Ectodermal cell (in vitro differentiated cells): ENCODE measurements at regions not wholly inside any gene's neighbourhood (a gene's known extent, or its start where the extent isn't known, plus 50 kb on each side); places are given as distances from the start of the nearest gene placed in this dataset.
"Not testable (repeated sequence)": the region's sequence is repeated elsewhere in the genome, so short reads cannot be mapped to it uniquely, and the experiment has no call there.

Experiments used
- H3K27ac ChIP-seq: 2 replicates; pipeline ENCODE4 v1.7.0; 2013; ENCODE audit warnings: mild to moderate bottlenecking, low read depth, low read length; ENCODE audit not compliant: insufficient read depth, poor library complexity, severe bottlenecking
- H3K27me3 ChIP-seq: 2 replicates; pipeline ENCODE4 v1.7.0; 2013; ENCODE audit warnings: mild to moderate bottlenecking, low read length; ENCODE audit not compliant: insufficient read depth, control insufficient read depth, poor library complexity, severe bottlenecking
- H3K36me3 ChIP-seq: one replicate; pipeline ENCODE4 v1.7.0; 2013; ENCODE audit warnings: low read length; ENCODE audit not compliant: control insufficient read depth, insufficient read depth
- H3K4me1 ChIP-seq: one replicate; pipeline ENCODE4 v1.7.0; 2013; ENCODE audit warnings: low read length; ENCODE audit not compliant: control insufficient read depth, insufficient read depth
- H3K4me3 ChIP-seq: 2 replicates; pipeline ENCODE4 v1.7.0; 2013; ENCODE audit warnings: low read depth, low read length, control low read depth; ENCODE audit not compliant: insufficient read depth
- H3K9me3 ChIP-seq: 2 replicates; pipeline ENCODE4 v1.7.0; 2013; ENCODE audit warnings: mild to moderate bottlenecking, low read length, moderate library complexity; ENCODE audit not compliant: control insufficient read depth
- WGBS, 2 experiments: methylation state at CpG; one replicate each; pipeline ENCODE4 v1.1.7; 2013; ENCODE audit warnings: missing lambda C conversion rate in 2 of 2; 5-methylcytosine and 5-hydroxymethylcytosine counted together

GRCh38 chr1:115537415-115537814, 104.4 kb upstream of the VANGL1 start:
- no peak overlapping the region for H3K4me3 ChIP-seq
- no peak overlapping the region for H3K27ac ChIP-seq
- H3K9me3 ChIP-seq, result no peaks in the 10 kb centered on the region
- no peaks in the 10 kb centered on the region for H3K27me3 ChIP-seq
- H3K36me3 ChIP-seq, result no peaks in the 10 kb centered on the region
- peaks cover 3% of the 10 kb centered on the region for H3K4me1 ChIP-seq

- WGBS, 2 experiments, result 92 to 96% methylated on average over 4 of the region's 4 CpGs
- H3K27ac ChIP-seq, result no peak overlapping the region
These were observed 105.4 kb upstream of the VANGL1 start for GRCh38 chr1:115536279-115536816.

GRCh38 chr1:115534106-115534505, 107.7 kb upstream of the VANGL1 start:
- Histone ChIP-seq H3K4me3 (no peak overlapping the region), H3K4me1 (peaks cover 6% of the 10 kb centered on the region), H3K9me3 (no peaks in the 10 kb centered on the region), H3K27ac (no peak overlapping the region), H3K27me3 (no peaks in the 10 kb centered on the region), H3K36me3 (no peaks in the 10 kb centered on the region)
- 81 to 87% methylated on average over 1 of the region's 1 CpG for WGBS, 2 experiments

More at GRCh38 chr1:115536279-115536816, 105.4 kb upstream of the VANGL1 start:
- Histone ChIP-seq H3K9me3 (no peaks in the 10 kb centered on the region), H3K4me3 (no peak overlapping the region), H3K27me3 (no peaks in the 10 kb centered on the region), H3K4me1 (peaks cover 6% of the 10 kb centered on the region), H3K36me3 (no peaks in the 10 kb centered on the region)

GRCh38 chr1:115531631-115532264, 110.0 kb upstream of the VANGL1 start:
- peaks cover 6% of the 10 kb centered on the region for H3K4me1 ChIP-seq
- no peaks in the 10 kb centered on the region for H3K9me3 ChIP-seq
- no peaks in the 10 kb centered on the region for H3K36me3 ChIP-seq
- H3K4me3 ChIP-seq, result no peak overlapping the region
- H3K27ac ChIP-seq, result no peak overlapping the region
- no peaks in the 10 kb centered on the region for H3K27me3 ChIP-seq
- WGBS, 2 experiments, result 75 to 86% methylated on average over 5 to 6 of the region's 6 CpGs

GRCh38 chr1:115530407-115530806, 111.4 kb upstream of the VANGL1 start:
- Histone ChIP-seq H3K27ac (no peak overlapping the region), H3K36me3 (no peaks in the 10 kb centered on the region), H3K4me3 (no peak overlapping the region), H3K27me3 (no peaks in the 10 kb centered on the region), H3K9me3 (no peaks in the 10 kb centered on the region), H3K4me1 (peaks cover 6% of the 10 kb centered on the region)
- 100% methylated on average over 1 of the region's 1 CpG for WGBS, 2 experiments

- Histone ChIP-seq H3K27me3 (no peaks in the 10 kb centered on the region), H3K9me3 (no peaks in the 10 kb centered on the region), H3K4me1 (peaks cover 6% of the 10 kb centered on the region), H3K36me3 (no peaks in the 10 kb centered on the region), H3K27ac (no peak overlapping the region), H3K4me3 (no peak overlapping the region)
- WGBS, 2 experiments, result 81 to 100% methylated on average over 2 of the region's 2 CpGs
These were observed 112.4 kb upstream of the VANGL1 start for GRCh38 chr1:115529216-115529897.

GRCh38 chr1:115528336-115528735, 113.4 kb upstream of the VANGL1 start:
- not testable (repeated sequence) for H3K4me1 ChIP-seq, H3K27ac ChIP-seq, H3K9me3 ChIP-seq, H3K4me3 ChIP-seq, H3K36me3 ChIP-seq, H3K27me3 ChIP-seq
- 71 to 82% methylated on average over 3 of the region's 3 CpGs for WGBS, 2 experiments

- H3K4me1 ChIP-seq, result peaks cover 5% of the 10 kb centered on the region
- no peaks in the 10 kb centered on the region for H3K36me3 ChIP-seq
- WGBS, 2 experiments, result 94 to 96% methylated on average over 5 of the region's 5 CpGs
- no peak overlapping the region for H3K4me3 ChIP-seq
- H3K27ac ChIP-seq, result no peak overlapping the region
- H3K27me3 ChIP-seq, result no peaks in the 10 kb centered on the region
- H3K9me3 ChIP-seq, result no peaks in the 10 kb centered on the region
These were observed 114.0 kb upstream of the VANGL1 start for GRCh38 chr1:115527746-115528145.

GRCh38 chr1:115526900-115527299, 114.9 kb upstream of the VANGL1 start:
- Histone ChIP-seq H3K9me3 (no peaks in the 10 kb centered on the region), H3K27ac (no peak overlapping the region), H3K27me3 (no peaks in the 10 kb centered on the region), H3K4me1 (no peaks in the 10 kb centered on the region), H3K36me3 (no peaks in the 10 kb centered on the region), H3K4me3 (no peak overlapping the region)

- no peaks in the 10 kb centered on the region for H3K9me3 ChIP-seq
- 85 to 100% methylated on average over 1 of the region's 1 CpG for WGBS, 2 experiments
These were observed 117.5 kb upstream of the VANGL1 start for GRCh38 chr1:115524236-115524635.

More at GRCh38 chr1:115524236-115524635, 117.5 kb upstream of the VANGL1 start:
- H3K27me3 ChIP-seq, result no peaks in the 10 kb centered on the region
- no peaks in the 10 kb centered on the region for H3K4me1 ChIP-seq
- no peak overlapping the region for H3K4me3 ChIP-seq
- no peaks in the 10 kb centered on the region for H3K36me3 ChIP-seq
- no peak overlapping the region for H3K27ac ChIP-seq
